Brain microvascular endothelial cell (primary cell): ENCODE measurements at regions not wholly inside any gene's neighbourhood (a gene's known extent, or its start where the extent isn't known, plus 50 kb on each side); places are given as distances from the start of the nearest gene placed in this dataset.

Experiments used
- DNase-seq: peaks from one replicate; pipeline ENCODE4 v3.0.0-alpha.2; 2020
- H3K27ac ChIP-seq: fragments of 250-450 bp; sonication (Bioruptor Pico); 2 replicates; pipeline ENCODE4 v1.5.1; 2020; ENCODE audit warnings: mild to moderate bottlenecking, moderate library complexity
- H3K27me3 ChIP-seq: fragments of 250-450 bp; sonication (Bioruptor Pico); replicated peaks from 2 replicates; pipeline ENCODE4 v1.5.1; 2020; ENCODE audit warnings: mild to moderate bottlenecking
- H3K36me3 ChIP-seq: fragments of 250-450 bp; sonication (Bioruptor Pico); replicated peaks from 2 replicates; pipeline ENCODE4 v1.5.1; 2020; ENCODE audit warnings: mild to moderate bottlenecking
- H3K4me3 ChIP-seq: 2 replicates; pipeline ENCODE4 v1.5.1; 2011; ENCODE audit warnings: low read depth, mild to moderate bottlenecking, control low read depth, low read length, moderate library complexity
- in situ Hi-C: cut with HindIII; loops from 2 replicates; pipeline ENCODE4 v1.10.0; 2017; ENCODE audit warnings: low sequenced_read_pairs, low pct_ligation_motif_present
- TF ChIP-seq, protein P1 (sequence below): IDR thresholded peaks from 2 replicates; pipeline ENCODE4 v1.5.1; 2011; ENCODE audit warnings: low read depth, mild to moderate bottlenecking, moderate library complexity, low read length, control low read depth, inconsistent platforms; ENCODE audit errors: missing control alignments

DNA sequence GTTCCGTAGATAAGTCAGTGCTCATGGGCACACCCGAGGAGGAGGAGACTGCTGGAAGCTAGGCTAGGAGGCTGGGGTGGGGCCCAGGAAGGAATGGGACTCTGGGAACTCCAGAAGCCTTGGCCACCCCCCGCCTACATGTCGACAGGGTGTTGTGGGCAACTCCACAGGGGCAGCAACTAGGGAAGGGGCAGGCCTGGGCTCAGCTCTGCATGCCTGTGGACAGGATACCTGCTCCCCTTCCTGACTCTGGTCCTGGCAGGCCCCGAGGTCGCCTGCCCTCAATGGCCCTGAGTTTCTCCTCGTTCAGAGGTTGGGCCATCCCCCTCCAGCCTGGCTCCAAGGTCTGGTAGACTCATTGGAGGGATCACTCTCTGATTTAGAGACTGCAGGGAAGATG, 138.9 kb upstream of the LINGO1 start:
- Histone ChIP-seq H3K4me3 (no peak overlapping the region), H3K36me3 (no peaks in the 10 kb centered on the region), H3K27ac (no peak overlapping the region), H3K27me3 (no peaks in the 10 kb centered on the region)
- DNase-seq, result no peak
- in situ Hi-C loops, result no loop called here
- TF ChIP-seq, protein P1, sequence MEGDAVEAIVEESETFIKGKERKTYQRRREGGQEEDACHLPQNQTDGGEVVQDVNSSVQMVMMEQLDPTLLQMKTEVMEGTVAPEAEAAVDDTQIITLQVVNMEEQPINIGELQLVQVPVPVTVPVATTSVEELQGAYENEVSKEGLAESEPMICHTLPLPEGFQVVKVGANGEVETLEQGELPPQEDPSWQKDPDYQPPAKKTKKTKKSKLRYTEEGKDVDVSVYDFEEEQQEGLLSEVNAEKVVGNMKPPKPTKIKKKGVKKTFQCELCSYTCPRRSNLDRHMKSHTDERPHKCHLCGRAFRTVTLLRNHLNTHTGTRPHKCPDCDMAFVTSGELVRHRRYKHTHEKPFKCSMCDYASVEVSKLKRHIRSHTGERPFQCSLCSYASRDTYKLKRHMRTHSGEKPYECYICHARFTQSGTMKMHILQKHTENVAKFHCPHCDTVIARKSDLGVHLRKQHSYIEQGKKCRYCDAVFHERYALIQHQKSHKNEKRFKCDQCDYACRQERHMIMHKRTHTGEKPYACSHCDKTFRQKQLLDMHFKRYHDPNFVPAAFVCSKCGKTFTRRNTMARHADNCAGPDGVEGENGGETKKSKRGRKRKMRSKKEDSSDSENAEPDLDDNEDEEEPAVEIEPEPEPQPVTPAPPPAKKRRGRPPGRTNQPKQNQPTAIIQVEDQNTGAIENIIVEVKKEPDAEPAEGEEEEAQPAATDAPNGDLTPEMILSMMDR, result no peak

DNA sequence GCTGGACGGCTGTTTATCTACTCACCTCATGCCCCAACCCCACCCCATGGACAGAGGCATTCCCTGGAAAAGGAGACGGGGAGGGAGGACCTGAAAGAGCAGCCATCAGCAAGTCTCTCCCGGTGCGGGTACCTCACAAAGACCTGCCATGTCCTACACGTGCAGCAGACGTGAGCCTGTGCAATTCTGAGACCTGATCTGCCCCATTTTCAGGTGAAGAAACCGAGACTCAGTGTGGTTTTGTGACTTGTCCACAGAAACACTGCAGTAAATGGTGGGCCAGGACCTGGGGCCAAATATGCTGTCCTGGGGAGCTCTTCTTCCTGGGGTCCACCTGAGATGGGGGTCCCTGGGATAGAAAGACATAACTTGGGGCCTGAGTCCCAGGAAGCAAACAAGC, 137.0 kb upstream of the LINGO1 start:
- in situ Hi-C loops, result no loop called here
- TF ChIP-seq, protein P1, result no peak
- DNase-seq, result no peak
- H3K4me3 ChIP-seq, result no peak overlapping the region
- H3K27ac ChIP-seq, result no peak overlapping the region
- no peaks in the 10 kb centered on the region for H3K27me3 ChIP-seq
- H3K36me3 ChIP-seq, result no peaks in the 10 kb centered on the region

GRCh38 chr15:77768521-77769078, 135.9 kb upstream of the LINGO1 start:
- DNase-seq, result no peak
- no peaks in the 10 kb centered on the region for H3K27me3 ChIP-seq
- TF ChIP-seq, protein P1, result no peak
- H3K4me3 ChIP-seq, result no peak overlapping the region
- H3K36me3 ChIP-seq, result no peaks in the 10 kb centered on the region
- no peak overlapping the region for H3K27ac ChIP-seq
- in situ Hi-C loops, result no loop called here

GRCh38 chr15:77768107-77768506, 135.4 kb upstream of the LINGO1 start:
- Histone ChIP-seq H3K36me3 (no peaks in the 10 kb centered on the region), H3K27ac (no peak overlapping the region), H3K27me3 (no peaks in the 10 kb centered on the region), H3K4me3 (no peak overlapping the region)
- no peak for DNase-seq
- TF ChIP-seq, protein P1, result no peak
- in situ Hi-C loops, result no loop called here

- TF ChIP-seq, protein P1, result no peak
- no peaks in the 10 kb centered on the region for H3K36me3 ChIP-seq
- H3K27me3 ChIP-seq, result no peaks in the 10 kb centered on the region
- no peak overlapping the region for H3K4me3 ChIP-seq
- DNase-seq, result no peak
- in situ Hi-C loops, result no loop called here
- no peak overlapping the region for H3K27ac ChIP-seq
Observed at GRCh38 chr15:77764095-77764494, 131.4 kb upstream of the LINGO1 start.

GRCh38 chr15:77762747-77763355, 130.1 kb upstream of the LINGO1 start:
- in situ Hi-C loops, result no loop called here
- TF ChIP-seq, protein P1, result no peak
- DNase-seq, result no peak
- no peaks in the 10 kb centered on the region for H3K36me3 ChIP-seq
- no peak overlapping the region for H3K4me3 ChIP-seq
- no peak overlapping the region for H3K27ac ChIP-seq
- H3K27me3 ChIP-seq, result no peaks in the 10 kb centered on the region
